ENCODE measurements at regions not wholly inside any gene's neighbourhood (a gene's known extent, or its start where the extent isn't known, plus 50 kb on each side); places are given as distances from the start of the nearest gene placed in this dataset.

DNA sequence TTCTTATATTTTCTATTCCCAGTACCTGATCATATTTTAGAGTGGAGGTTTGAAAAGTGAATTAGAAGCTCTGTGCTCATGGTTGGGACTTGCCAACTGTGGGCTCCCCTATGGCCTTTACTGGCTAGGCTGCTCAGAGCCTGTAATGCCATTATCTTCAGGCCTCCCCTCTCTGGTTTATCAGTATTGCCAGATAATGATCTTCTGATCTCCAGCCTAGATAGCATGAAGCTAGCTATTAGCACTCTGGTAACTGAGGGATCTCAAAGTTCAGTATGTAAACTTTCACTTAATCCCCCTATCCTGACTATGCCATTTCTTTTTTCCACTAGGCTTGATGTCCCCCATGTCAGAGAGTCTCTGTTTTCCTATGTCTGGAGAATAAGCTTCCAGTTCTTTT, 393.7 kb upstream of the CITED2 start:
- DNase-seq = no peak

- DNase-seq = no peak
These were observed 392.3 kb upstream of the CITED2 start for GRCh38 chr6:139766796-139767195.

DNA sequence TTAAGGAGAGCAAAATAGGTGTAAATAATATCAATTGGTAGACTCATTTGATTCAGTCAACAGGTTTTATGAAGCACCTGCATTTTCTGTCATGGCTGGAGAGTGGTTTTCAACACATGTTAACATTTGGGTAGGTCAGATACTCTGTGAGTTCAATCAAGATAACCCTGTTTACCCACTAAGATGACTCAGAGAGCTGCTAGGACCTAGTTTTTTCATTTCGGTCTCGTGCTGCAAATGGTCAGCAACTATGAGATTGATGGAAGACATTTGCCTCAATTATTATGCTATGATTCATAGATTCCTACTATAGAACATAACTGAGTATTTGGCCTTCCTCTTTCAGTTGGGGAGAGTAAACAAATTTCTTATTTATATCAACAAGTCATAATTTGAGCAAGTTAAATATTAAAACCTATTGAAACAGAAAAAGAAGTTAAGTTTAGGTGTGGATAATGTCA, 391.4 kb upstream of the CITED2 start:
- DNase-seq = no peak

DNA sequence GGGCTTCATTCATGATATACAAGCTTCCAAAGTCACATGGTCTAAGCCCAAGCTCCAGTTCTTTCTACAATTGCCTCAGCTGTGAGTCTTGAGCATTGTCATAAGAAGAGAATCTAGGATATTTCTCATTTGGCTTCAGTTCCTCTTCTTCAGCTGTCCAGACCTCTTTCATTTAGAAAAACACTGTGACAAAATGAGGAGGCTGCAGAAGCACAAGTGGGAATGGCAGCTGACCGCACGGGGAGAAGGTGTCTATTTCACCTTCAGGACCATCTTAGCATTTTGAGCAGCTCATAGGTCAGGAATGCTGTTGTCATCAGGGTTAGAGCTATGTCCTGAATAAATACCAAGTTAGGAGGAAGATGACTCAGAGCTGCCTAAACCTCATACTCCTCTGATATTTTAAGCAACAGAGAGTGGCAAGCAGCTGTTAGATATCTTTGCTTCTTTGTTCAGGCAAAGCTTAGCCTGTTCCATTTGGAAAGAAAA, 390.1 kb upstream of the CITED2 start:
- no peak for DNase-seq

GRCh38 chr6:139763468-139764210, 389.2 kb upstream of the CITED2 start:
- no peak for DNase-seq

- no peak for DNase-seq
These were observed 388.2 kb upstream of the CITED2 start for GRCh38 chr6:139762587-139763031.

DNA sequence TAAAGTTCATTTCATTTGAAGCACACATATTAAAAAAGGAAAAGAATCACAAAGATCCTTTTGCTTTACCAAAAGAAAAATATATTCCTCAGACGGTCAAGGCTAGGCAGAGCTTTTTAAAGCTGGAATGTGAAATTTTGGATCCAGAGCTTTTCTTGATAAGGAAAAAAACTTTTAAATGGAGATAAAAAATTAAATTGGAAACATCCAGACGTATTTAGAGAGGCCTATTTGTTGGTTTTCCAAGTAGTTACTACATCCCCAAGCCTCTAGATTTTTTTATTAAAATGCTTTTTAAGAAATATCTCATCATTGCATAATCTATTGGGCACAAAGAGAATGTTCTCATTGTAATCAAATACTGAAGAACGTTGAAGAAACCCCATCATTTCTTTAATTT, 385.7 kb upstream of the CITED2 start:
- DNase-seq = no peak

DNA sequence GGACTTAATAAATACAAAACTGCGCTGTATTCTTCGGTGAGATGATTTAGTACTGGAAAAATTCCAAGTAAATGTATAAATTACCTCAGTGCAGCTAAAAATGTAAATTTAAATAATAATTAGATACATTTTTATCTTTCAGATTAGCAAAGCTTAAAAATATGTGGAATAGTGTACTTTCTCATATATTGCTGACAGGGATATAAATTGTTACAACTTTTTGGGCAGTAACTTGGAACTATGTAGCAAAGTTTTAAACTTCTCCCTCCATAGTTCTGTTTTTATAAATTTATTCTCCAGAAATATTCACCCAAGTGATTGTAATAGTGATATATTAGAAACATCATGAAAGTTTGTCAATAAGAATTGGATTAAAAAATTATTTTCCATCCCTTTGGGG, 384.6 kb upstream of the CITED2 start:
- DNase-seq = no peak

GRCh38 chr6:139758209-139758611, 383.8 kb upstream of the CITED2 start:
- no peak for DNase-seq

DNA sequence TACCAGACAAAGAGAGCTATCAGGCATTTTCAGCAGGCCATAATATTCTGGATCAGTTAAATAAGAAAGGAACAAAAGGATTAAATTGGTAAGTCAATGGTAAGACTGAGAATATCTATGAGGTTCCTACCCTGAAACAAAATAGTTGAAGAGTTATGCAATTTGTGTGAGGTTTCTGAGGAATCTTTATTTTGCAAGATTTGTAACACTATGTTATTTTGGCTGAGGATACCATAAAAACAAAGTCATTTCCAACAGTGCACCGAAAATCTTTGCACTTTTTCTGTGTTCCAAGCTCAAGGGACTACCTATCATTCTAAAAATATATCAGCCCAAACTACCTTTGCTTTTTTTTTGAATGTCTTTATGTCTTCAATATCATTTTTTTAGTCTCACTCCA, 383.3 kb upstream of the CITED2 start:
- DNase-seq = no peak

DNA sequence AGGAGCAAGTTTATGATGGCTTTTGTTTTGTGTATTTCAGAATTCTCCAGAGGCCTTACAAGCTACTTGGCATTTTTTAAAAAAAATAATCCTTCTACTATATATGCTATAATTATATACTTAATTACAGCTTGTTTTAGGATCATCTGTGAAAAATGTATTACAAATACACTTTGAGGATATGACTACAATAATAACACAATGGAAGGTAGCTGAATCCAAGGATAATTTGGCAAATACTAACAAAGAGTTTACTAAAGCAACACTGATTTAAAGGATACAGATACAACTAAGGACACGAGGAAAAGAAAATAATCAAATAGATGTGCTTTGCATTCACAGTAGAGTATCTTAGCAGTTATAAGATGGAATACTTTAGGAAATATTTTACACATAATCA, 381.9 kb upstream of the CITED2 start:
- DNase-seq = no peak

- DNase-seq = no peak
These were observed 380.7 kb upstream of the CITED2 start for GRCh38 chr6:139754898-139755775.

DNA sequence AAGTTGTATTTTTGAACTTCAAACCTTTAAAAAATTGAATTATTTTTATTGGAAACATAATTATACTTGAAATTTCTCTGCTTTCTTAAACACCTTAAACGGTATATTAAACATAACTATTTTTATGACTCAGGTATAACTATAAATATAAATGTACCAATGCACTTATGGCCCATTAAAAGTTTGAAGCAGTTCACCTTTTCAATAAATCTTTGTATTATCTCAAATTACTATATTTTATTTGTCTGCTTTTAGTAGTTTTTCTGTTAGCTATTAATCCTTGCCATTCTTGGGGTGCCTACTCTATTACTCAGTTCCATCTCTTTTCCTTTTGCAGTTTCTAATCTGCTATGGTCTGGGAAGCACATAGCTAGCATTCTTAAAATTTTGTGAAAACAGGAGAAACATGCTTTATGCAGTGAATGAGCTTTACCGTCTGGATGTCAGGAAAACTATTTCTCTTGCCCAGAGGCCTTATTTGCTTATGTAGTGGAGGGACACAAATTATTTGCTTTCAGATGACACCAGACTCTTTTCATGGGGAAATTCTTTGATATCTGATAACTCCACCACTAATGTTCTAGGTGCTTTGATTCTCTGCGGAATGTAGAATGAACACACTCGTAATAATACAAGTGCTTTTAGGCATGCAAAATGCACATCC, 378.9 kb upstream of the CITED2 start:
- no peak for DNase-seq

DNA sequence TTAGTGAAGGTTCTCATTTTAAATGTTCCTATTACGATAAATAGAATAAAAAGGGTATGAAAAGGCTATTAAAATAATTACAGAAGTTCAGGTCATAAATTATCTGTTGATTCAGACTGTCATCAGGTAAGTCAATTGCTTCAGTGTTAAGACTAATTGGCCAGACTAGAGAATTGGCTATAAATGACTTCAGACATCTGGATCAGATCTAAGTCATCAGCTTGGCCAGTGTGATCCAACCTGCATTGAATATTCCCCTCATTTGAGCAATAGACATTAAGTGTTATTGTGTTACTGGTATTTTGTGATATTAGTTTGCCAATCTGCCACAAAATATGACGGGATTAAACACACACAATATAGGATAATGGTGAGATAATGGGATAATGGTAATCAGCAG, 377.6 kb upstream of the CITED2 start:
- no peak for DNase-seq

- DNase-seq = no peak
These were observed 376.7 kb upstream of the CITED2 start for GRCh38 chr6:139751179-139751578.

DNA sequence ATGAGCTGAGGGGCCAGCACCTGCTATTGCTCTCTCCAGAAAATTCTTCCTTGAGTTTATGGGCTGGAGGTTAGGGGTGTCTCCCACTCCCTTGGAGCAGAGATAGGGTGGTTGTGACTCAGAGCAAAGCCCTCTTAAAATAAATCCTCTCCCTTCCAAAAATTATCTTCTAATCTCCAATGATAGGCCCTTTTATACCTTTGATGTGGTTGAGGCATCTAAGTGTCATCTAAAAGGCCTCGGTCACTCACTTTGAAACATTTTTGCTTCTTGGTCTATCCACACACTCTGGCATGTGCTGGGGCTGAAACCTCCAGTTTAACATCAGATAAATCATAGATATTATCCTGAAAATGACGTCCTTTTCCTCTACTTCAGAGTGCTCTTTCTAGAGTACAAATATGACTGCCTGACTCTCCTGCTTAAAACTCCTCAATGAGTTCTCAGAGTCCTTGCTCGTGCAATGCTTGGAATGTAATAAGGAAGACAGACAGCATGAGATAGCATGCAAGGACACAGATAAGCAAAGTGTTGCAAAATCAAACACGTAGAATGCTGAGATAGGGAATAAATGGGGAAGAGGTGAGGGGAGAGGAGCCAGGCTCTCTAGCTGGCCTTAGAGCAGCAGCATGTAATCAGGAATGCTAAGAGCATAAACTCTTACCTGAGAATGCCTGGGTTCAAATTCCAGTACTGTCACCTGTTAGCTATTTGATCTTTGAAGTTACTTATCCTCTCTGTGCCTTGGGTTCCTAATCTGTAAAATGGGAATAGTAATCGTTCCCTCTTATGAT, 374.1 kb upstream of the CITED2 start:
- no peak for DNase-seq

DNA sequence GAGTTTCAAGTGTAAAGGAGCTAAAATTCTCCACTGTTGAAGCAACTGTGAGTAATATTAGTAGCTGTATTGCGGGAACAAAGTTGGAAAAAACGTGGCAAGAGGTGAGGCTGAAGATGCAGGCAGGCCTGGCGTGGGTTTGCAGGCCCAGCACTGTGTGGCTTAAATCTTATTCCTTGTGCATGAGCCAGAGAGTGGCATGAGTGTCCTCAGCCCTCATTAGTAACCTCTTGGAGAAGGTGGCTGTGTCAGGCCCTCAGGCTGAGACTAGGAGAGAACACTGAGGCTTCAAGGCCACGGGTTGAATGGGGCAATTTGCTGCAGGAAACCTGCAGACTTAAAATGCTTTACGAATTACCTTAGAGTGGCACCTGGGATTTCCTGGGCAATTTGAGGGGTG, 372.7 kb upstream of the CITED2 start:
- DNase-seq = no peak

- no peak for DNase-seq
These were observed 370.4 kb upstream of the CITED2 start for GRCh38 chr6:139744891-139745290.

GRCh38 chr6:139743664-139744437, 369.4 kb upstream of the CITED2 start:
- no peak for DNase-seq

DNA sequence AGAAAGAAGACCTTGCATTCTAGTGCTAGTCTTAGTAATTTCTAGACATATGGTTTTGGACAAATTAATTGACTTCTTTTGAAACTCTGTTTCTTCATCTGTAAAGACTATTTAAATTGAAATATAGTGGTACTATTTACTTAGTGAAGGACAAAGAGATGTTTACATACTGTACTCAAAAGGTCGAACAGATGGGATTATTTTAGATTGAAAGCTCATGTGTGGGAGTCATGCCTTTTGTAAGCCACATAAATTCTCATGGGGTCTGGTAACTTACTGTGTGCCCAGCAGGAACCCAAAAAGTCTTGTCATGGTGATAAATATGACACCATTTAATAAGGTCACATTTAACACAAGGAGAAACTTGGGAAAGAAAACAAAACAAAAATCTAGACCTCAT, 368.2 kb upstream of the CITED2 start:
- no peak for DNase-seq

DNA sequence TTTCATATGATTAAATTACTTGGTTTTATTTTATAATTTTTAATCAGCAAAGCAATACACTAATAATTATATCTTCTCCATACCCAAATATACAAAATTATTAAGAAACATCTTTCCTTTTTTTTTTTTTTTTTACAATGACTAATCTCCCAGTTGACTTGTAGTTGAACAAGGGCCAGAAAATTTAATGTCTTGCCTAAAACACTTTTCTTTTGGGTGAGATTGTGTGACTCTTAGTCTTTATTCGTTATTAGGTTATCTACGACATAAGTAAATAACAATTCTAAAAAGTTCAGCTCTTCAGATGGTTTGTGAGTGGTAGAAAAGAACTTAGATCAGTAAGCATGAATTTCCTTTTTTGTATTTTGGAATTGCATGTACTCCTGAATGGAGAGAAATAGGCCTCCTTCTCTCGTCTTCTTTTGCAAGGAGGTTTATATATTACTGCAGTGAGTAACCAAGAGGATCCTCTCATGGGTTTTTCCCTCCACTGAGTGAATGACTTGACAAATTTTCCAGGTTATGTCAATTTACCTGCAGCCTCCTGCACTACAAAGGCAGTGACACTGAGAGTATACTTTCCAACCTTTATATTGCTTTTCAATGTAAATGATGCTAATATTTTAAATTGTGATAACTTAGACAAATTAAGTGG, 364.5 kb upstream of the CITED2 start:
- DNase-seq = no peak
